ENCODE measurements at regions not wholly inside any gene's neighbourhood (a gene's known extent, or its start where the extent isn't known, plus 50 kb on each side); places are given as distances from the start of the nearest gene placed in this dataset.

DNA sequence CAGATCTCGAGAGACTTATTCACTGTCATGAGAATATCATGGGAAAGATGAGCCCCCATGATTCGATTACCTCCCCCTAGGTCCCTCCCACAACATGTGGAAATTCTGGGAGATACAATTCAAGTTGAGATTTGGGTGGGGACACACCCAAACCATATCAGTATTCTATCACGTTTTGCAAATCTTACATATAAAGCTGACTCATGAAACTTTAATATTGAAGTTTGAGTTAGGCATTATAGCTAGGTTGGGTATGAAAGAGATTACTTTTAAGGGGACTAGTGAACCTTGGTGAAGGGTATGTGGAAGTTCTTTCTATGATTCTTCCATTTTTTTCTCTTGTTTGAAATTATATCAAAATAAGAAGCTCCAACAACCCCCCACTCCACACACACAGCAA lies 117.7 kb upstream of the RASGRP1 start:
- H3K4me3 ChIP-seq (ENCODE audit: low read length): no peak overlapping the region
- no peak overlapping the region for H3K27ac ChIP-seq (ENCODE audit: low read length)

DNA sequence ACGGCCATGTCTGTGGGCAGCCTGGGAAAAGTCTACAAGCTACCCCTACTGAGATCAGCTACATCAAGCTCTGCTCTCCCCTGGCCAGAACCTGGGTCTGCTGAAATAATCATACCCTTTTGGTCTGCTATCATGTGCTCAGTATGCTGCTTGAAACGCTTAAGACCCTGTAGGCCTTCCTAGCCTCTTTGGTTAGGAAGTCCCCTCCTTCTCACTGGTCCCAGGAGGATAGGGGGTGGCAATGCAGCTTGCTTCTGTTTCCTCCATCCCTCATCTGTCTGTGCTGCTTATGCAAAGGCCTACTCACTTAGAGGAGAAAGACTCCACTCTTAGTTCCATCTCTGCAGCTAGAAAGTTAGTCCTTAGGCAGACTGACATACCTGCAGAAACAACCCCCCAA lies 118.2 kb upstream of the RASGRP1 start:
- no peak overlapping the region for H3K9ac ChIP-seq (ENCODE audit: low read length)
- H3K4me3 ChIP-seq (ENCODE audit: low read length): no peak overlapping the region

More for the DNA sequence above, 117.7 kb upstream of the RASGRP1 start:
- Histone ChIP-seq H3K9ac (ENCODE audit: low read length) (no peak overlapping the region), H3K36me3 (ENCODE audit: control insufficient read depth, low read depth, low read length) (no peaks in the 10 kb centered on the region), H3K4me1 (ENCODE audit: control insufficient read depth, low read depth, low read length) (no peaks in the 10 kb centered on the region), H3K27me3 (ENCODE audit: control insufficient read depth, insufficient read depth, low read length) (no peaks in the 10 kb centered on the region), H3K9me3 (ENCODE audit: control insufficient read depth, low read depth, low read length) (no peaks in the 10 kb centered on the region)

DNA sequence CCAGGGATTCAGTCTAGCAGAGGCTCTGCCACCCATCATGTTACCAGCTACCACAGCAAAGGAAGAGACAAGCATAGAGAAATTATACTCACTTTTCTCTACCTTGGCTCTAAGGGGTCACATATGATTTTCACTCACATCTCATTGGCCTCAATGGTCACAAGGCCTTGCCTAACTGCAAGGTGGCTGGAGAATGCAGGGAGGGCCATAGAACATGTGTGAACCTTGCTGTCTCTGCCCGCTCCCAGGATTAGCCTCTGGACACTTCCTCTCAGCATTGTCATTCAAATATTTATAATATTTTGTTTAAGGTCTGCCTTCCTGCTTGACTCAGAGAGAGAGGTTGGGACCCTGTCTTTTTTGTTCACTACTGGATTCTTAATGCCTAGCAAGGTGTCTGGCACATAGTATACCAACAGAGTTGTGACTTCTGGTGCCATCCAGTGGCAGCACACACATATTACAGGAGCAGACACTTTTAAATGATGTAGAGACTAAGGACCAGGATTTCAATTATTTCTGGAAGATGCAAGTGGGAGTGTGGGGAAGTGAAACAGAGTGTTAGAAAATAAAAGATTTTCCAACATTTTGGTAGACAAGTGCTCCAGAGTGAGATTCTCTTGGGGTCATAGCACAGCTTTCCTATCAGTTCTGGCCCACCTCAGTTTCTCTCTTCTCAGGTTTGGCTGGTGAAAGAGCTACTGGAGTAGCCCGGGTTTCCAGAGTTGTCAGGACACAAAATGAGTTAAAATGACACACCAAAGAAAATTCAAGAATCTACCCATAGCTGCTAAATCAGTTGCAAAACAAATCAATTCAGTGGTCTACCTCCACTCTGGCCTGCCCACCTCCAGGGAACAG lies 119.0 kb upstream of the RASGRP1 start:
- H3K36me3 ChIP-seq (ENCODE audit: control insufficient read depth, low read depth, low read length): no peaks in the 10 kb centered on the region
- no peaks in the 10 kb centered on the region for H3K27me3 ChIP-seq (ENCODE audit: control insufficient read depth, insufficient read depth, low read length)
- no peak overlapping the region for H3K9ac ChIP-seq (ENCODE audit: low read length)
- no peaks in the 10 kb centered on the region for H3K9me3 ChIP-seq (ENCODE audit: control insufficient read depth, low read depth, low read length)
- no peak overlapping the region for H3K4me3 ChIP-seq (ENCODE audit: low read length)
- H3K27ac ChIP-seq (ENCODE audit: low read length): no peak overlapping the region
- no peaks in the 10 kb centered on the region for H3K4me1 ChIP-seq (ENCODE audit: control insufficient read depth, low read depth, low read length)

More for the DNA sequence above, 118.2 kb upstream of the RASGRP1 start:
- no peaks in the 10 kb centered on the region for H3K27me3 ChIP-seq (ENCODE audit: control insufficient read depth, insufficient read depth, low read length)
- no peaks in the 10 kb centered on the region for H3K4me1 ChIP-seq (ENCODE audit: control insufficient read depth, low read depth, low read length)
- no peak overlapping the region for H3K27ac ChIP-seq (ENCODE audit: low read length)
- H3K9me3 ChIP-seq (ENCODE audit: control insufficient read depth, low read depth, low read length): no peaks in the 10 kb centered on the region
- H3K36me3 ChIP-seq (ENCODE audit: control insufficient read depth, low read depth, low read length): no peaks in the 10 kb centered on the region

DNA sequence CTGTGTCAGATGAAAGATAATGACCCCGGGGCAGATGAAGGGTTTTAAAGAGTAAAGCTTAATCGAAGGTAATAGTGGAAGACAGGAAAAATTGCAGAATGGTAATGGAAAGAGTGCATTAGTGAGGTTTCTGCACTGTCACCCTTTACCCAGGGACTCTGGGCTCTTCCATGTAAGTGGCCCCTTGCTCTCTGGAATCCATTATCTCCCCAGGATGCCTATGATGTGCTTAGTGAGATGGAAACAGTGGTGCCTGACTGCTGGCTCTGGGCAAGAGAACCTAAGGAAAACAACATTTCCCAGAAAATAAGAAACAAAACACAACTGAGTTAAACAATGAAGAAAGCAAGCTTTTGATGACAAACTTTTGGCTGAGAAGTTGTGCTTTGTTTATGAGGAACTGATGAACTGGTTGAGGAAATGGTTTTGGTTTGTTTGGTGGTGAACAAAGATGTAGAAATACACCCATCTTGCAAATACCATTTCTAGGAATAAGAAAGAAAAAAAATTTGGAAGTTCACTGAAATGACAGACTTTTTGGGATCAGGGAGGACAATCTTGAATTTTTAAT lies 119.9 kb upstream of the RASGRP1 start:
- Histone ChIP-seq H3K4me3 (ENCODE audit: low read length) (no peak overlapping the region), H3K27ac (ENCODE audit: low read length) (no peak overlapping the region), H3K4me1 (ENCODE audit: control insufficient read depth, low read depth, low read length) (no peaks in the 10 kb centered on the region), H3K27me3 (ENCODE audit: control insufficient read depth, insufficient read depth, low read length) (no peaks in the 10 kb centered on the region), H3K36me3 (ENCODE audit: control insufficient read depth, low read depth, low read length) (no peaks in the 10 kb centered on the region), H3K9me3 (ENCODE audit: control insufficient read depth, low read depth, low read length) (no peaks in the 10 kb centered on the region), H3K9ac (ENCODE audit: low read length) (no peak overlapping the region)

DNA sequence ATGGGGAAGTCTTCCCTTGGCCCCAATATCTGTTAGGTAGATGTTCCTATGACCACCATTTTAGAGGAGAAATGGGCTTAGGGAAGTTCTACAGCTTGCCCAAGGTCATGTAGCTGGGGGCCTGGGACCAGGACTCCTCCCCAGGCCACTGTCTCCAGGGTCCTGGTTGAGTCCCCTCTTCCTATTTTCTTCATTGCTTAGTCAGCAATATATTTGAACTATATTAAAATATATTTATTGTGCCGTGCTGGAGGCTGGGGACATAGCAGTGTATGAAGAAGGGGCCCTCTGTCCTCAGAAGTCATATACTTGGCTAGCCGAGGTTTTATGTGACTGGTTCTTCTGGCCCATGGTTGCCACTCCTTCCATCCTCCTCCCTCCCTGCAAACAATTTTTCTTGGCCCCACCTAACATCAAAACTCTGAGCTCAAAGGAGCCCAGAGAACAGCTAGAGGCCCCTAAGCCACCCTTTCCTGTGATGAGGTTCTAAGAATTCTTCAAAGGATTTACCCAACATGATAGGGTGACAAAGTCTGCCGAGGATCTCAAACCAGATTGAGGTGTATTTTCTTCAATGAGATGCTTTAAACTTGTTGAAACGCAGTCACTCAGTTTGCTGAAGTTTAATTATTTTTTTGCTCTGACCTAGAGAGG lies 121.2 kb upstream of the RASGRP1 start:
- Histone ChIP-seq H3K4me3 (ENCODE audit: low read length) (no peak overlapping the region), H3K9me3 (ENCODE audit: control insufficient read depth, low read depth, low read length) (no peaks in the 10 kb centered on the region), H3K27me3 (ENCODE audit: control insufficient read depth, insufficient read depth, low read length) (no peaks in the 10 kb centered on the region), H3K9ac (ENCODE audit: low read length) (no peak overlapping the region), H3K4me1 (ENCODE audit: control insufficient read depth, low read depth, low read length) (no peaks in the 10 kb centered on the region), H3K36me3 (ENCODE audit: control insufficient read depth, low read depth, low read length) (no peaks in the 10 kb centered on the region), H3K27ac (ENCODE audit: low read length) (no peak overlapping the region)

DNA sequence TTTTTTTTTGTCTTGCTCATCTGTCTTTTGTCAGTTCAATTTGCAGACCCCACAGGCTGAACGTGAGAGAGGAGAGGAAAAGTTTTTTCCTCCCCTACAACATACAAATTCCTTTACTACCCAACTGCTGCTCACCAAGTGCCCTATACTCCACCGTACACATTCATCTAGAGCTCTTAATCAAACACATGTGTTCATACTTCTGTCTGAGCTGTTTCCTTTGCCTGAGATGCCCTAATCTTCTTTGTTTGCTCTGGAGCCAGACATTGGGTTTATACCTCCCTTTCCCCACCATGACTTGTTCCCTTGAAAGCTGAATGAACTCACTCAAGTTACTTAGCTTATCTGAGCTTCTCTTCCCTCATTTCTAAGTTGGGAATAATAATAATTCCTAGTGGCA lies 122.7 kb upstream of the RASGRP1 start:
- Histone ChIP-seq H3K4me3 (ENCODE audit: low read length) (no peak overlapping the region), H3K9ac (ENCODE audit: low read length) (no peak overlapping the region), H3K27me3 (ENCODE audit: control insufficient read depth, insufficient read depth, low read length) (no peaks in the 10 kb centered on the region), H3K27ac (ENCODE audit: low read length) (no peak overlapping the region), H3K36me3 (ENCODE audit: control insufficient read depth, low read depth, low read length) (no peaks in the 10 kb centered on the region), H3K4me1 (ENCODE audit: control insufficient read depth, low read depth, low read length) (no peaks in the 10 kb centered on the region), H3K9me3 (ENCODE audit: control insufficient read depth, low read depth, low read length) (no peaks in the 10 kb centered on the region)

DNA sequence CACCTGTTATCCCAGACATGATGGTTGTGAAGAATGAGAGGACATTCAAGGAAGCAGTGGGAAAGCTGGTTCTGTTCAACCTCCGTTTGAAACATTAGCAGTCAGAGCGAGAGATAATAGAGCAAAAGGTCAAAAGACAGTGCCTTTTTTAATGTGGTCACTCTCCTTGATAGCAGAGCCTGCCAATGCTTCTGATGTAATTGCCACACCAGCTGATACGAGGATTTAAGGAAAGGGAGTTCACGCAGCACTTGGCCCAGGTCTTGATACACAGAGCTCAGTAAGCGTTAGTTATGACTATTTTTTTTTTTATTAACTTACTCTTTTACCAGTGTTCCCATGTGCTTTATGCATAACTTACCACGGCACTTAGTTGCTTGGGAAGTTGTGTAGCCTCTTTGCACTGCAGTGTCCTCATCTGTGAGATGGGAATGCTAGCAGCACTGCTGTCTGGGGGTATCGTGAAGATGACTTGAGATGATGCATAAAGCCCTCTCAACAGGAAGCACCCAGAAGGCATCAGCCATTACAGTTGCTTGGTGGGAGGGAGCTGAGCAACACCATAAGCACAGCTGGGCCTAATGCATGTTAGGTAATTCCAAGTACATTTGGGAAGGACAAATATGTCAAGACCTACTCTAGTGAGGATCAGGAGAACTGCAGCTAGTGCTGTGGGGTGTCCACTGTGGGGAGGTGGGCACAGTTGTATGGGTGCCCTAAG lies 123.3 kb upstream of the RASGRP1 start:
- Histone ChIP-seq H3K27ac (ENCODE audit: low read length) (no peak overlapping the region), H3K4me1 (ENCODE audit: control insufficient read depth, low read depth, low read length) (no peaks in the 10 kb centered on the region), H3K4me3 (ENCODE audit: low read length) (no peak overlapping the region), H3K36me3 (ENCODE audit: control insufficient read depth, low read depth, low read length) (no peaks in the 10 kb centered on the region), H3K27me3 (ENCODE audit: control insufficient read depth, insufficient read depth, low read length) (no peaks in the 10 kb centered on the region), H3K9ac (ENCODE audit: low read length) (no peak overlapping the region), H3K9me3 (ENCODE audit: control insufficient read depth, low read depth, low read length) (no peaks in the 10 kb centered on the region)

DNA sequence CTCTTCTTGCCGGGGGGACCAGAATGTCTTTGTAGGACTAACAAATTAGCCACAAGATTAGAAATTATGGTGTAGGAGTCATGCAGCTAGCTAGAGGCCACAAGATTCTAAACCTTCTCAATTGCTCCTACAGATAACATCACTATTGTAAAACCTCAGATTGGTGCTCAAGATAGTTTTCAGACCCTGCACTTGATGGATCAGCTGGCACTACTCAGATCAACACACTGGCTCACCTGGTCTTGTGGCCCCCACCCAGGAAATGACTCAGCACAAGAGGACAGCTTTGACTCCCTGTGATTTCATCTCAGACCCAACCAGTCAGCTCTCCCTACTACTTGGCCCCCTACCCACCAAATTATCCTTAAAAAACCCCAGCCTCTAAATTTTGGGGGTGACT lies 124.1 kb upstream of the RASGRP1 start:
- H3K9me3 ChIP-seq (ENCODE audit: control insufficient read depth, low read depth, low read length): no peaks in the 10 kb centered on the region
- no peak overlapping the region for H3K27ac ChIP-seq (ENCODE audit: low read length)
- H3K9ac ChIP-seq (ENCODE audit: low read length): no peak overlapping the region
- no peaks in the 10 kb centered on the region for H3K27me3 ChIP-seq (ENCODE audit: control insufficient read depth, insufficient read depth, low read length)
- no peak overlapping the region for H3K4me3 ChIP-seq (ENCODE audit: low read length)
- no peaks in the 10 kb centered on the region for H3K36me3 ChIP-seq (ENCODE audit: control insufficient read depth, low read depth, low read length)
- H3K4me1 ChIP-seq (ENCODE audit: control insufficient read depth, low read depth, low read length): no peaks in the 10 kb centered on the region

DNA sequence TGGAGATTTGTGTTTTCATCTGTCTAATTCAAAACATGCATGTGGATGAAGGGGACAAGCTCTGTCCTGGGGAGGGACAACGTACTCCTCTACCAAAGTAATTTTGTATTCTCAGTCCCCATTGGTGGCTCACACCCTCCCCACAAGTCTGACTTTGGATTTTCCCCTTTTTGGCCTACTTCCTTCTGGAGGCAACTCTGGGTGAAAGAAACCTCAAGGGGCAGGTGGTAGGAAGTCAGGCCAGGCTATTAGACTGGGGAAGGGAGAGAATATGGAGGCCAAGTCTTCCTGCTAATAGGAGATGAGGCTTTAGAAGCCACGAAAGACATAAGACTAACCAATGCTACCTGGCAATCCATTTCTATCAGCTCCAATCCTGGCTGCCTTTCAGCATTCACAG lies 124.9 kb upstream of the RASGRP1 start:
- Histone ChIP-seq H3K27ac (ENCODE audit: low read length) (no peak overlapping the region), H3K36me3 (ENCODE audit: control insufficient read depth, low read depth, low read length) (no peaks in the 10 kb centered on the region), H3K9me3 (ENCODE audit: control insufficient read depth, low read depth, low read length) (no peaks in the 10 kb centered on the region), H3K4me3 (ENCODE audit: low read length) (no peak overlapping the region), H3K27me3 (ENCODE audit: control insufficient read depth, insufficient read depth, low read length) (no peaks in the 10 kb centered on the region), H3K4me1 (ENCODE audit: control insufficient read depth, low read depth, low read length) (no peaks in the 10 kb centered on the region), H3K9ac (ENCODE audit: low read length) (no peak overlapping the region)

DNA sequence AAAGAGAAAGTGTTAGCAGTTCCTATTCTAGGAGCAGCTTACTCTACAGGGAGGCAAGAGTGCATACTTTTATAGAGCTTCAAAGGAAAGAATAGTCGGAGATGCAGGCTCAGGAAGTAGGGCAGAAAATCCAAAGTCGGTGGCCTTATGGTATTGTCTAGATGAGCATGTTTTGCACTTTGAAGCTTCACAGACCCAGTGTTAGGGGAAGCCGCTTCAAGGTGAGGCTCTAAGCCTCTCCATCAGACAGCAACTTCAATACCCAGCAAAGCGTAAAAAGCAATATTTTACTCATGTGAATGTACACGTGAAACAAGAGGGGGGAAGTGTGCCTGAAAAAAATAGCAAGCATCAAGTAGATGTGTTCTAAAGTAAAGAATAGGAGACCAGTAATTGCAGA lies 125.6 kb upstream of the RASGRP1 start:
- no peaks in the 10 kb centered on the region for H3K9me3 ChIP-seq (ENCODE audit: control insufficient read depth, low read depth, low read length)
- H3K4me3 ChIP-seq (ENCODE audit: low read length): no peak overlapping the region
- no peak overlapping the region for H3K27ac ChIP-seq (ENCODE audit: low read length)
- H3K36me3 ChIP-seq (ENCODE audit: control insufficient read depth, low read depth, low read length): no peaks in the 10 kb centered on the region
- H3K27me3 ChIP-seq (ENCODE audit: control insufficient read depth, insufficient read depth, low read length): no peaks in the 10 kb centered on the region
- H3K9ac ChIP-seq (ENCODE audit: low read length): no peak overlapping the region
- no peaks in the 10 kb centered on the region for H3K4me1 ChIP-seq (ENCODE audit: control insufficient read depth, low read depth, low read length)

DNA sequence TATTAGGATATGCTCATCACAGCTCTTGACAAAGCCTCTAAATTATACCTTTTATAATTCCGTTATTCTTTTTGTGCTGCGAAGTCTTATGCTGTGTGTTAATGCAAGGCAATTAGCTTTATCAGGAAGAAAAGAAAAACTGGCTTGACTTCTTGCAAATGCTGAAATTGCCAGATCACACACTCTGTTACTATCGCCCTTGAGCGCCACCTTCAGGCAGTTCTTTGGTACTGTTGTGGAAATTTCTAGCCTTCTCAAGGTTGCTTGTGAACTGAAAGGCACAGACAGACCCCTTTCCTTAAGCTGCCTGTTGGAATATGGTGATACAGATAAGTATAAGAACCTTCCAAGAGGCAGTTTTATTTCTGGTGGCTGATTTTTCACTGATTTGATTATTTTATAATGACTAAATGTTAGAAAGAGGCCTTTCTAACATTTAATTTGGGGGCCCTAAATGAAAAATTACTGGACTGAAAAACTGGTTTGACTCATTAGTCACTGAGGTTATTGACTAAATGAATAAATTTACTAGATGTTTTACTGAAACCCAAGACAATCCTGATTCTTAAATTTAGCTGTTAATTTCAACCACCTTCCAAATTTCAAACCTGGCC lies 126.2 kb upstream of the RASGRP1 start:
- no peak overlapping the region for H3K9ac ChIP-seq (ENCODE audit: low read length)
- H3K9me3 ChIP-seq (ENCODE audit: control insufficient read depth, low read depth, low read length): no peaks in the 10 kb centered on the region
- no peak overlapping the region for H3K27ac ChIP-seq (ENCODE audit: low read length)
- no peaks in the 10 kb centered on the region for H3K27me3 ChIP-seq (ENCODE audit: control insufficient read depth, insufficient read depth, low read length)
- H3K4me3 ChIP-seq (ENCODE audit: low read length): no peak overlapping the region
- H3K36me3 ChIP-seq (ENCODE audit: control insufficient read depth, low read depth, low read length): no peaks in the 10 kb centered on the region
- H3K4me1 ChIP-seq (ENCODE audit: control insufficient read depth, low read depth, low read length): no peaks in the 10 kb centered on the region
